Activated CD4-positive, CD25-positive, alpha-beta regulatory T cell treated with anti-CD3 and anti-CD28 coated beads, Interleukin-2, amount 50 U/mL, for 24 hours (primary cell): ENCODE measurements at regions not wholly inside any gene's neighbourhood (a gene's known extent, or its start where the extent isn't known, plus 50 kb on each side); places are given as distances from the start of the nearest gene placed in this dataset.

Source experiments
- ATAC-seq, 2 donors: fragments of 150-1000 bp; cut with Tn5 transposase; one replicate each; pipeline ENCODE4 v1.10.0; 2021; ENCODE audit warnings: mild to moderate bottlenecking in 1 of 2, moderate library complexity in 1 of 2

DNA sequence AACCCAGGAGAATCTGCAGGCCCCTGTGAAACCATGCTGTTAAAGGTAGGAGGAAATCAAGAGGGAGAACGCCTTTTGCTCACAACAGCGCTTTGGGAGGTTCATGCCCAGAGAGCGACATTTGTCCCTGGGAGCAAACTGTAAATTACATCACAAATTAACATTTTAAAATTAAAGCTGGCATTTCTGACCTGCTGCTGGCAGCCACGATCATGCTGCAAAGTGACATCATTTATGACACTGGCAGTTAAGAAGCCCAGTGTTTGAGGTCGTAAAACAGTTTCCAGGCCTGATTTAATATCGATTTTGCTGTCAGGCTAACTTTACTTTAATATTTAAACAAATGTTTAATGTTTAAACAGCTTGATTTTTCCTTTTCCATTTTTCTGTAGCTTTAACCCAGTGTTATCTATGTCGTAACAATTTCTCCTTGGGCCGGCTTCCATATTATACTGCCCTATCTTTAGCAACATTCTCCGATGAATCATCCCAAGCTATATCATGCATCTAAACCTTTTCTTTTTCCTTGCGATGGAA, 86.5 kb upstream of the NPVF start:
- ATAC-seq = no peak

DNA sequence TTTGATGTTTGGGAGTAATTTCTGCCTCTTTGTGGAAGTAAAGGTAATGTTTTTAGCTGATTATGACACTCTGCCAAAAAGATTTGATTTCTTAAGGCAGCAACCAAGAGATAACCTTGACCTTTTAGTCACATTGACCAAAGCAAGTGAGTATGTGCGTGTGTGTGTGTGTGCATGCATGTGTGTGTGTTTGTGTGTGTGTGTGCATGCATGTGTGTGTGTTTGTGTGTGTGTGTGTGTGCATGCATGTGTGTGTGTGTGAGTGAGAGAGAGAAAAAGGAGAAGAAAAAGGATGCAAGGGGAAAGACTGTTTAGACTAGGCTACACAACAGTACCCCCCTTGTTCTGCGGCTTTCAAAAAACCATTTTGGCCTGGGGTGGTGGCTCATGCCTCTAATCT, 88.1 kb upstream of the NPVF start:
- no peak for ATAC-seq

DNA sequence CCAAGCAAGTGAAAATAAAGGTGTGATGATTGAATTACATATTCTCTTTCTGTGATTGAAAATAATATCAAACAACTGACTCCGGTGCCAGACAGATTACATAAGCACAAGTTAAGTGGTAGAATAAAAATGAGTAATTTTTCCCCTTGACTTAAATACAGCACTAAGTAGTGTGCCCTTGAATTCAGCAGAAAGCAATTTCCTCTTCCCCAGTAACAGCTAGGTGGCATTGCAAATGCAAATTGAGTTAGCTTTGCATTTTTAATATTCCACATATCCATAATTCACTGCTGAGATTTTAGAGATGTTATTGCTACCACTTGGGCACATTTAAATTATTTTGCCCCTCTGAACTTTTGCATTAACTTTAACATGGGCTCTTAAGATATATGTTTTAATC, 89.8 kb upstream of the NPVF start:
- no peak for ATAC-seq

DNA sequence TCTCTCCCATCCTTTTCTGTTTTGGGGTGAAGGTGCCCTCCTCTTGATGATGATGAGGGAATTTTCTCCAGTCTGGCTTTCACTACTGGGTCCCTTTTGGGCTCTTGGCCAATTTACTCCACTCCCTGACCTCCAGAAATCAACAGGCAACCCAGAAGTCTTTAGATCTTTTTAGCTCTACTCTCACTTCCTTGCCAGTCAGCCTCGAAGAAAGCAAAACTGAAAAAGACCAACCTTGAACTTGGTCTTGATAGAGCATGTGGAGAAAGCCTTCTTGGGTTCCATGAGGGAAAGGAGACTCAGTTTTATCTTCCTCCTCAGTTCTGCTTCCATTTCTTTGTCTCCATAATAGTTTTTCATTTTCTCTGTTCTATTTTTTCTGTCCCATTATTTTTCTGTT, 91.4 kb upstream of the NPVF start:
- ATAC-seq = no peak

DNA sequence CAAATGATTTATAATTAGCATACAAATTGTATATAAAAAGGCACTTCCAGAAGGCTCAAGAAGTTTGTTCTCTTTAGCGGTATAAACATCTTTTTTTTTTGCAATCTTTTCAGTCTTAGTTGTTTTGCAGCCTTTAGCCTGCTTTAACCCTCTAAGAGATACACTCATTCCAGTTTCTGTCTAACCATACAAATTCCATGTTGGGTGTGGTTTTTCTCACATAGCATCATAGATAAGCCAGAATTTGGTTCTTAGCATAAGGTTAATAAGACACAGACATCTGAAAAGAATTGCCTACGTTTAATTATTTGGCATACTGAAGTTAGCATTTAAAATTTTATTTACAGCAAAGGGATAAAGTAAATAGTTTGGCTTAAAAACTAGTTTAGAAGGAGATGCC, 92.5 kb upstream of the NPVF start:
- ATAC-seq = no peak

DNA sequence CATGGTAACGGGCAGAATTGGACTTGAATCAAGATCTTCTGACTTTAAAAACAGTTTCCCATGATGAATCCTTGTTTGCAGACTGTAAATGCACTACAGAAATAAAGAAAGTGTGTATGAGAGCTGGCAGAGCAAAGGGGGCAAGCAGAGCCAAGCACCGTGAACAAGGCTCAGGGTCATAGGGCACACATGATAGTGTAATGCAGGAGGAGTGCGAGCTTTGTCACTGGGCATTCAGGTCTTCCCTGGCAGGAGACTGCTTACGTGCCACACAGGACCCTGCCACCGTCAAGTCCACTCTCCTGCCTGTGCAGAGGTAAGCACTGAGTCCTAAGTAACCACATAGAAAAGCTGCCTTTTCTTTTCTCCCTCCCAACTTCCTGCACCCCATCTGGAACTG, 93.1 kb upstream of the NPVF start:
- ATAC-seq = no peak

DNA sequence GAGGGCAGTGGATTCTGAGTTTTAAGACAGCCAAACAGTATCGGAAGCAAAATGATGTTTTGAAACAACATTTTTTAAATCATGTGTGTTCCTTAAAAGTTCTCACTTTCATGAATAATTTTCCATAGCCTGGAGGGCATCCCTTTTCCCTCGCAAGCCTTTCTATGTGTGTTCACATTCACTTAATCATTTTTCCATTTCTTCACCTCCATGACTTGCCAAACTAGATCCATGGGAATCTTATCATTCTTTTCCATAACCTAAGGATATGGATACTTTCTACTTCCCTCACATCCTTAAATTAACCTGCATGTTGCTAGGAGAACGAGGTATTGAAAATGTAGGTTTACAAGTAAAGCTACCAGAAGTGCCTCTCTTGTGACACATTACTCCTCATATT, 94.2 kb upstream of the NPVF start:
- ATAC-seq = no peak

DNA sequence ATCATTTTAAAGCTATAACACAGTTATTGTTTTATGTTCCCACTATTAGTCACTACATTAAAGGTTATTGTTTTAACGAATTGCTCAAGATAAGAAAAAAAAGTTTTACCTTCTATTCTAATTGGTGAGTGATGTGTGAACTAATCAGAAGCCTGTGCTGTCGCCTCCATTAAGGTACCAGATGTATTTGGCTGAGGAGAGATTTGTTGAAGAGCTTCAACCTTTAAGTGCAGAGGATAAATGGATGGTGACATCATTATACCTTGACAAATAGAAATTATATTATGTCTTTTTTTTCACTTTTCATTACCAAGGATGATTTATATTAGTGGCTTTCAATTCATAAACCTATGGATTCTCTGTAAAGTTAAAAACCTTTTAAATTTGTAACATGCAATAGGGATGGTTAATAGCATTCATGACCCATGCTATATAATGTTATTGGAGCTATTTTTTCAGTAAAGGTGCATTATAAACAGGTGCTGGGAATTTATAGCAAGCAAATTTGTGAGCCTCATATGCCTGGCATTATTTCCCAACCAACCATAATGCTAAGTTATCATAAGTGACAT, 97.0 kb upstream of the NPVF start:
- no peak for ATAC-seq

DNA sequence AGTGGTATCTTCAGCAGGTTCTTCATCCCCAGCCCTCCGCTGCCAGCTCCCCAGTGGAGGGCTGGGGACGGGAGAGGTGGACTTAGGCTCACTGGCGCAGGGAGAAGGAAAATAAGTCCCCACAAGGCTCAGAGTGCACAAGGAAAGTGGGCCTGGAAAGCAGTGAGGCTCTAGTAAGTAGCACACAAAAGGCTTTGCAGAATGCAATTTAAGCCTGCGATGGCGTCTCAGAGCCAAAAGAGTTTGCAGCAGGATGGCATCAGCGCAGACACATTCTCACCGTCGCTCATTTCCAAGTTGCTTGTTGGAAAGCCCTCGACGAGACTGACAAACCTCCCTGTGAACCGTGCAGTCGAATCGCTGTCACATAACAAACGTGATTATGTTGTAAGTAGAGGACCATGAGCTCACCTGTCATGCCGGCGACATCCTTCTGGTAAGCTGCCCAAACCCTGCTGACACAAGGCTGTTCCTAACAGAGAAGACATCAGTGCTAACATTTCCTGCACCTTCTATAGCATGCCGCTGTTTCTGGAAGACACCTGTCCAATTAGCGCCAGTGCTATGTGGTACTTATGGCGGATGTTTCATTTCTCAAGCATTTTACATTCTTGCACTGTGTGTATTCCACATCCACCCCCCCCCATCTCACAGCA, 98.3 kb upstream of the NPVF start:
- ATAC-seq = no peak

DNA sequence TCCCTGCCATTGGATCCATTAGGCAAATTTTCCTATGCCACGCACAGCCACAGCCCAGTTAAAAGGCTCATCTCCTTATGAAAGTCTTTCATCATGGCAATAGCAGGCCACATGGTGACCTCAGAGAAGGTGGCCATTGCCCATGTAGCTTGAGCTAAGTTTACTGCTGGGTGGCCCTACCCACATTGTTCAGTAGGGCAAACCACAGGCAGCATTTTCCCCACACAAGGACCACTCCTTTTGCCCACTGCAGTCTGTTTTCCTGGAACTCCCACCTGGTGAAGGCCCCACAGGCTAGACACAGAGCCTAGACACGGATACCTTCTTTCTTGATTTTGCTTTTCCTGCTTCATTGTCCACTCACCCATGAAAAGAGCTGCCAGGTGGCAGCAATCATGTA, 101.5 kb upstream of the NPVF start:
- no peak for ATAC-seq

DNA sequence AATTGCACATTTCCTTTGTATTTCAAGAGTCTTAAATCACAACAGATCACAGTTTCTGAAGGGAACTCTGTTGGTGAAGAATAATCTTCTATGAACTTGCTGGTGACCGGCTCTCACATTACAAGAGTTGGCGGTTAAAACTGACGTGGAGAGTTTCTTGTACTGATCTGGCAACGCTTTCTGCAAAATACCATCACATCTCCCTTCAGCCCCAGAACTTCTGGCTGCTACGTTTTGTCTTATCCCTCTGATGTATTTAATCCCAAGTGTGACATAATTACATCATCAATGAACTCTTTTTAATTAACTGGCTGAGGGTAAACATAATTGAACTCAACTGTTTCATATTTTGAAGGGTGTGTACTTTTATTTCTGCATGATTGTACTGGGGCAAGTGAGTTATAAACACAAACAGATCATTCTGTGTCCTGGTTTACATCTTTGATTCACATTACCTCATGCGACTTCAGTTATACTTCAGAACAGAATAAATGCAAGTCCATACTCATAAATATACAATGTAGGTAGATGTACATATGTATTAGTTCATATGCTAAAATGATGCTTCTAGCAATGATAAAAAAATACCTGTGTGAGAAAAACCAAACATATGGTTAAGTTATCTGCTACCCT, 105.1 kb upstream of the NPVF start:
- ATAC-seq = no peak

DNA sequence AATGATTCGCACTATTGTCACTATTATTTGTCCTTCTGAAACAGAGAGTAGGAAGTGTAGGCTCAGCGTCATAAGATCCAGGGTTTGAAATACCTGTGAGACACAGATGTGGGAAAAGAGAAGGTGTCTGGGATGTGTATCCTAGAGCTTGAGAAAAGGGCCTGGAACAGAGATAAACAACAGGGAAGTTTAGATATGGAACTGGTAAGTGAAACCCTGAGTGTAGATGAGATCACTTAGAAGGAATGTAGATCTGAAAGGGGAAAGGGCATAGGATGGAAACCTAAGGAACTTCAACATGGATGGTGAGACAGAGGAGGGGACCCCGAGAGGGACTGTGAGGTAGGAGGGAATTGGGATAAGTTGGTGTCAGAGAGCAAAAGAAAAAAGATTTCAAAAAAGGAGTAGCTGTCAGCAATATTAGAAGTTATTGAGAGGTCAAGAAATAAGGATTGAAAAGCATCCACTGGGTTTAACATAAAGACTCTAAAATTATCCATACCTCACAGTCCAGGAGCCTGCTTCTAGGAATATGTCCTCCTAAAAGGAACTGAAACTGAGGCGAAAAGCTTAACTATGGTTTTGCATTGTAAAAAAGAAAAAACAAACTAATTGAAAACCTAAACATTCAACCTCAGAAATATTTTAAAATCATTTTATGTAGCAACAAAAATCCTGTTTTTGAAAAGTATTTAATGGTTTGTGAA, 119.2 kb upstream of the NPVF start:
- ATAC-seq = no peak

DNA sequence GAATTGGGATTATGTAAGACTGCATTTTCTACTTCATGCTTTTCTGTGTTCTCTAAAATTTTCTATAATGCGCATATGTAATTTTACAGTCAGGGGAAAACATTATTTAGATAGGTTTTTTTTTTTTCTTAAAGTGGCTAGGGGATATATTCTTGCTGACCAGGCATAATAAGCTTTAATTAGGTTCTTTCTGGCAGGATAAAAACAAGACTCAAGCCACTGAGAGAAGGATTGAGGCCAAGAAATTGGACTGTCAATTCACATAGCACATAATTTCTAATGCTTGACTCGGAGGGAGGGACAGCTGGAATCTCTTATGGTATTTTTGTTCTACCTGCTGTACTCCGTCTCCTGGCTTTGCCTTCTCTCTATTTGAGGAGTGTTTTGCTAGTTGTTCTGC, 119.8 kb upstream of the NPVF start:
- ATAC-seq = no peak

DNA sequence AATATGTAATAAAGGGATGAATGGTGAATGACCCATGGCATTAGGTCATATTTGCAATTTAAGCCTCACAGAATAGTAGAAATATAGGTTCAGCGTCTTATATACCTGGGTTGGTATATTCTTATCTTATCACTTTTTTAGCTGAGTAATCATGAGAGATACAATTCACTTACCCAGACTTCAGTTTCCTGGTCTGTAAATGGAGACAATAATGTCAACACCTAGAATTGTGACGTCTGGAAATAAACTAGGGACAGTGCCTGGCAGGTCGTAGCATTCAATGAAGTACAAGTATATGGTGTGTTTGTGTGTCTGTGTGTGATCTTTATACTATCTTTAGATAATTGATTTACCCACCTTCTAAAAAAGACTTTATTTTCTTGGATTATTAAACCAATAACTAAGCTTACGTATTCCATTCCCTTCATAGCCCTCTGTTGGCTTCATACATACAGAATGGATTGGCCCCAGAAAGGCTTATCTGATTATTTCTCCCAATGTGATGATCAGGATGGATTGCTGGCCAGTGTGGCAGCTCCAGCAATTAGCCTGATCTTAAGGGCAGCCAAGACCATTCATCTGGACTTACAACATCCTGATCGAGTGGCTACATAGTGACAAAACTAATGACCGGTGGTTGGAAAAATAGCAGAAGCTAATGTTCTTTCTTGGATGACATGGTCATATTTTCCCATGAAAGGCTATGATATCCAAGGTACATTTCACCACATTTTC, 121.2 kb upstream of the NPVF start:
- no peak for ATAC-seq

DNA sequence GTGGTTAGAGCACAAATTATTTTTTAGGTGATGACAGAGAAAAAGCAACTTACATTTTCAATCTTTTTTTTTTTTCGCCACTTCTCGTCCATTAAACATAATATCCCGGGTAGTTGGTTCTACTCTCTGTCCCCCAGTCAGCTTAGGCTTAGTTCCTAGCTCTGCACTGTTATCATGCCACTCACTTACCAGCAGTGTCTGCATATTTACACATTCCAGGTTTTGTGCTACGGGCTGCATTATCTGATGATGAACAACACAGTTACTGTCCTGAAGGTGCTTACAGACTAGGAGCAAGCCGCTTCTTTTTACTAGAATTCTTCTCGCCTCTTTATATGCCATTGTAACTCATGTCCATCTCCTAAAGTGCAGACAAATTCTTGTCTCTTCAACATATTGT, 121.8 kb upstream of the NPVF start:
- ATAC-seq = no peak

DNA sequence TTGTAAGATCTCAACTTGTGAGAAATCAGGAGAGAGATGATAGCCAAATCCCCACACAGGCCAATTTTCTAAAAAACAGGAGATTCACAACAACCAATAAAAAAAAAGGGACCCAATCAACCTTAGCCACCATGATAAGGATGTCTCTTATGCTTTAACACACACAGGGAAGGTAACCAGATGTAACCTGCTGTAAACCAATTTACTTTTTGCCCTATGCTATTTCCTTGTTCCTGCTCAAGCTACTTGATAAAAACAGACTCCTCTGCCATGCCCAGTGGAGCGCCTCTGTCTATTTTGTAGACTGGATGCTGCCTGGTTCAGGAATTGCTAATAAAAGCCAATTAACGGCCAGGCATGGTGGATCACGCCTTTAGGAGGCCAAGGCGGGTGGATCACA, 123.5 kb upstream of the NPVF start:
- ATAC-seq = no peak

DNA sequence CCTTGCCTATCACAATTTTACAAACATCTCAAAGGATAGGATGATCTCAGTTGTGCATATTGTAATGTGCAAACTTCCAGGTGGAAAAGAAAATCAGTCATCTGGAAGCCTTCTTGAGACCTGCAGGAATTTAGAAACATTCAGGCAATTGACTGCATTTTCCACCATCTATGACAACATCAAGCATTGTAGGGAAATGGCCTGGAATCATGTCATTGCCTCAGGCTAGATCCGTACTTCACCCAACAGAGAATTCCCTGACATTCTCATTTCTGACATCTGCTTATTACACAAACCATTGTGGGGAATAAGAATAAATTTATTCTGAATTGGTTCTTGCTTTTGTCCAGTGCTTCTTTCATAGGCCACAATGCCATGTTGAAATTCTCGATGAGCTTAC, 124.9 kb upstream of the NPVF start:
- no peak for ATAC-seq

DNA sequence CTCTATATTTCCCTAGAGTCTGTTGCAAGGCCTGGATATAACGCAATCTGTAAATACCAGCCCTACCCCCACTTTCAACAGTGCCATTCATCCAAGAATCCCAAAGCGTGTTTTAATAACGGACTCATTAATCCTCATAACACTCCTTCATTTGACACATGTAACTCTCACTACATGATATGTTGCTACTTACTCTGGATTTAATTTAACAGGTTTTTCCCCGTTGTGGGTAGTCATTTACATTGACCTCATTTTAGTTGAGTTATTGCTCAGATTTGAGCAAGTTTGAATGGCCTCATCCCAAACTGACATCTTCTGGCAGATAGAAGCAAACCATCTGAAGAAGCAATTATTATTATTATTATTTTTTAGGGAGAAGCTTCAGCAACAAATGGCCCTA, 125.4 kb upstream of the NPVF start:
- no peak for ATAC-seq

DNA sequence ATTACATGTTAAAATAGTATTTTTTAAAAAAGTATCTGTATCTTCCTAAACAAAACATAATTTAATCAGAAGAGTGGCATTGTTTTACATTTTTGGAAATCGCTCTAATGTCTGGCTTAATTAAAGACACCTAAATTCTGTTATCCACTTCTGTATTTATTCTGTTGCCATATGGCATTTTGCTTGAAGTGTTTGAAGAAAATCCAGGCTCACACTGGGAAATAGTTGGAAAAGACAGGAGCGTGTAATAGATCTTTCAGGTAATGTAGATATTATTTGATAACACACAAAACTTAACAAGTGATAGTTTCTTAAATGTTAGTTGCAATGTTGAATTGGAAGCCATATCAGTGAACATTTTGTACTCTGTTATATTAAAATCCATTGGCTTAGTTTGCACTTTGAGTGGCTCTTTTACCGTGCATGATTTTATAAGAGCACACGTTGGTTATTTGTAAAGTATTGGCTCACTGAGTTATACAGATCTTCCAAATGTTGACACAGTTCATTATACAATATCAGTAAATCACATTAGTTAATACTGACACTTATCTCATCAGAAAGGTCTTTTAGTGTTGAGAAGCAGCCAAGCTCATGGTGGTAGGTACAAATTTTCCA, 128.4 kb upstream of the NPVF start:
- no peak for ATAC-seq

DNA sequence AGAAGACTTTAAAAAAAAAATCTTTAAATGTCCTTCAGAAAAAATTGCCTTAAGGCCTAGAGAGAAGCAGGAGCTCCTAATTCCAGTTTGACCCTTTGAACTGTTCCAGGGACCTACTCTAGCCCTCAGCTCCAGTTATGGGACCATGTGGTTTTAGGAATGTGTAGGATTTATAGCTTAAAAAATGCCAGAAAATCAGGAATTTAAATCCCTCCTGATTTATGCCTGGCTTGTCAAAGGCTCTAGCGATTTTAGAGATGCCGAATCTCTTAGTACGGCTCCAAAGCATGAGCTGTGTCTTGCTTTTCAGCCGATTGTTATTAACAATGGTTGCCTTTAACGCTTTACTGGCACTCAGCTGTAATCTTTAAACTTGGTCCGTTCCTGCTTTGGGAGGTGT, 130.6 kb upstream of the NPVF start:
- no peak for ATAC-seq

DNA sequence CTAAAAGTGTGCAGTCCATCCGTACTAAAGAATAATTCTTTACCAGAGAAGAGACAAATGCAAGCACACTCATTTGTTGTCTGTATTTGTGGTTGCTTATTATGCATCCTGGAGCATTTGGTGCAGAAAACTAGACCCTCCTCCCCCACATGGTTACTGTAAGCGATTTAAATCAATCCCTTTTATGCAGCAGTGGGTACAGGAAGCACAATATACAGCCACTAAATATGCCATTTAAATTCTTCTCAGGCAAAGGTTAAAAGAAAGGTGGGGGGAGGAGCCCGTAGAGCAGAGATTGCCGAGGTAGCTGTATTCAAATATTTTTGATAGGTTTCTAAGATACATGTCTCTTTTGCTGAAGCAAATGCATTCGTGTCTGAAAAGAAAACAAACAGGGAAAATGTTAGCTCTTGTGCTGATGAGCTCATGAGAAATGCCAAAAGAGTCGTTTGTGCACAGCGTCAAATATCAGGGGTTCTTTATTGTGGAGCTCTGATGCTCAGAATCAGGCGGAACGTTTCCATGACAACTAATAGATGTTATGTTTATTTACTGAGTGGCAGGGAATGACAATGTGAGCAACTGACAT, 131.3 kb upstream of the NPVF start:
- no peak for ATAC-seq

DNA sequence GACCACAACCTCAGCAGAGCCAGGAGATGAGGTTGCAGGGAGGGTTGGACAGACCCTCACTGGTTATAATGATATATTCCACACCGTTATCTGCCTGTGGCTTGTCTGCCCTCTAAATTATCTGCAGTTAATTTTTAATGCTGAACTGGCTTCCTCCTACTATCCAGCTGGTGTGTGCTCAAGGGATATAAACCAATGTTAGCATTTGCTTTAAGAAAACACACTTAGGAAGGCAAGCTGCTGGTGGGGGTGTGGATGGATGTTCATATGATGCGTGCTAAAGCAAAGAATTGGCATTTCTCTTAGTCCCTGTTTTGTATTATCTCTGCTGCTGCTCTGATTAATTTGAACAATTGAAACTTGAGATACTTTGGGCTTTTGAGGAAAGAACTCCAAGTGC, 132.2 kb upstream of the NPVF start:
- ATAC-seq = no peak
